DMS153 treated with DMSO at 0.1 percent for 48 hours (cell line): ENCODE measurements at regions not wholly inside any gene's neighbourhood (a gene's known extent, or its start where the extent isn't known, plus 50 kb on each side); places are given as distances from the start of the nearest gene placed in this dataset.
"Not testable (repeated sequence)": the region's sequence is repeated elsewhere in the genome, so short reads cannot be mapped to it uniquely, and the experiment has no call there.

Source experiments
- DNase-seq: peaks from one replicate; lab custom pipeline; 2025; ENCODE audit not compliant: unreplicated experiment; lab: John Stamatoyannopoulos, UW

- DNase-seq: no peak
Measured at GRCh38 chr7:4437916-4438315, 244.2 kb upstream of the FOXK1 start.

DNA sequence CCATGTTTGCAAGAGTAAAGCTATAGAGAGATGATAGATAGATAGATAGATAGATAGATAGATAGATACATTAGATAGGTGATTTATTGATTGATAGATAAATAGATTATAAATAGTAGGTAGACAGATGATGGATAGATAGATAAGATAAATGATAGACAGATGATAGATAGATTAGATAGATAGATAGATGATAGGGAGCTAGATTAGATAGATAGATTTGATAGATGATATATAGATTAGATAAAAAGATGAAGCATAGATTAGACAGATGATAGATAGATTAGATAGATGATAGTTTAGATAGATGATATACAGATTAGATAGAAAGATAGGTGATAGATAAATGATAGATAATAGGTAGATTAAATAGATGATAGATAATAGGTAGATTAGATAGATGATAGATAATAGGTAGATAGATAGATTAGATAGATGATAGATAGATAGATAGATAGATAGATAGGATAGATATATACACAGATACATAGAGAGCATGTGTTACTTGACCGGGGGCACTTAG is 243.3 kb upstream of the FOXK1 start:
- DNase-seq: no peak

DNA sequence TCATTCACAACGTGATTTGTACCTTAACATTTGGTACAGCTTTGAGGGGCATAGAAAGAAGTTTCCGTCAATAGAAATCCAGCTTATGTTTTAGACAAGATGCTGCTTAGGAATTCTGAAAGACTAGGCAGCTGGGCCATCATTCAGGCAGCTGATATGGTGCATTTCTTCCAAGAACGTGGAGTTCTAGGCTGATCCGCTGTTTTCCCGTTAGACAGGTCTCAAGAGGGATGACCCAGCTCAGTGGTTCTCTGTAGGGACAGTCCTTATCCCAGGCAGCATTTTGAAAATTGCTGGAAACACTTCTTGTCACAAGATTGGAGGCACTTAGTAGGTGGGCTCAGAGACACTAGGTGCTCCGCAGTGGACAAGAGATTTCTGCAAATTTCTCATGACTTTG is 242.7 kb upstream of the FOXK1 start:
- DNase-seq: no peak

- DNase-seq: no peak
Measured at GRCh38 chr7:4444106-4444505, 238.0 kb upstream of the FOXK1 start.

DNA sequence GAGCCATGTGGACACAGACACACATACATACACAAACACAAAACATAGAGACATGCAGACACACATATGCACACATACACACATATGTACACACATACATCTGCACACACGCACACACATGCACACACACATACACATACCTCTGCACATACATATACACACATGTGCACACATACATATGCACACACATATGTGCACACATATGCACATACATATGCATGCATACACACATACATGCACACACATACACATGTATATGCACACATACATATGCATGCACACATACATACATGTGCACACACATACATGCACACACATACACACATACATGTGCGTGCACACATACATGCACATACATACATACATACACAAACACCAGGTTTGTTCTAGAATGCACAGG is 236.3 kb upstream of the FOXK1 start:
- DNase-seq: no peak

DNA sequence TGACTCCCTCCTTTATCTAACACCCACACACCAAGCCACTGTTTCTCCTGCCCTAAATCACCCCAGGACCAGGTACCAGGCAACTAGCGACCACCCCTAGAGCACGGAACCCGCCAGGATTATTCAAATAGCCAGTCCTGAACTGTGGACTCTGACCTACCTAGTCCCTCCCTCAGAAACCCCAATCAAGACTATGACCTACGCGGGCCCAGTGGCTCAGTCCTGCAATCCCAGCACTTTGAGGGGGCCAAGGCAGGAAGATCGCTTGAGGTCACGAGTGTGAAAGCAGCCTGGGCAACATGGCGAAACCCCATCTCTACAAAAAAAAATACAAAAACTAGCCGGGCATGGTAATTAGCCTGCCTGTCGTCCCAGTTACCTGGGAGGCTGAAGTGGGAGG is 232.8 kb upstream of the FOXK1 start:
- DNase-seq: no peak

DNA sequence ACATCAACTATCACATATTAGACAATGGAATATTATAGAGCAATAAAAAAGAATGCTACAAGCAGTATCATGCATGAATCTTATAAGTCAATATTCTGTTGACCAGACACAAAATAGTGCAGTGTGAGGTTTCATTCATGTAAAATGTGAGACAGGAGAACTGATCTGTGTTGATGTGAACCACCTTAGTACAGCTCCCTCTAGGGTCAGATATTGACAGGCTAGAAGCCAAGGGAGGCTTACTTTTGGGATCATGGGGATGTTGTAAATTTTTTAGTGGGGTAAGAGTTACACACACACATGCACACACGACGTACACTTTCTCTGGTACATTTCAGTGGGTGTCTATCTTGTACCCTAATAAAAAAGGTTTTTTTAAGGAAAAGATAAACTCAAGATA is 231.6 kb upstream of the FOXK1 start:
- no peak for DNase-seq

DNA sequence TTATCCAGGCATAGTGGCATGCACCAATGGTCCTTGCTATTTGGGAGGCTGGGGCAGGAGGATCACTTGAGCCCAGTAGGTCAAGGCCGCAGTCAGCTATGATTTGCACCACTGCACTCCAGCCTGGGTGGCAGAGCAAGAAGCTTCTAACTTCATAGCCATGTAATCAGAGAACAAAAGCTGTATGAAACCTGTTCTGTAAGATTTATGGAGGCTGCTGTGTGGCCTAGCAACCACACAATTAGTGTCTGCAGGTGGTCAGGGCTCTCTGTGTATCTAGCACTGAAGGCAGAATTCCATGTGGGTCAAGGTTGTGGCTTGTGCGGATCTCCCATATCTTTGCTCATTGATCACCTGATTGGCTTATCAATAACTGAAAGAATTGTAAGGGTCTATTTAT is 221.5 kb upstream of the FOXK1 start:
- DNase-seq: peak; percentile 35

GRCh38 chr7:4461531-4461930 is 220.6 kb upstream of the FOXK1 start:
- DNase-seq: no peak

- no peak for DNase-seq
Measured at GRCh38 chr7:4468320-4469102, 213.6 kb upstream of the FOXK1 start.

GRCh38 chr7:4470246-4470645 is 211.8 kb upstream of the FOXK1 start:
- no peak for DNase-seq

DNA sequence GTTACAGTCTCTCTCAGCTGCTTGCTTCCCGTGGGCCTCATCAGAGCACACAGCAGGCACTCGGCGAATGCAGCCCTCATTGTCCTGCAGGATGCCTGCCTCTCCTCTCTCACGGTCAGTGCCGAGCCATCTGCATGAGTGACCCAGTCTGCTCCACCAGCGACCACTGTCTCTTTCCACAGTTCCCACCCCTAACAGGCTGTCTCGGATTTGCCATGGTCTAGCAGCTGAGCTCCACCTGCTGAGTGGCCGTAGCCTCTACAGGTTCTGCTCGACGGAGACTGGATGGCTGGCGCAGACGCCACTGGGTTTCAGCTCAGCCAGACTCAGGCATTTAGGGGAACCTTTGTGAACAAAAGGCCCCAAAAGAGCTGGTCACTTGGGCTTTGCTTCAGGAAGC is 209.4 kb upstream of the FOXK1 start:
- no peak for DNase-seq

GRCh38 chr7:4479367-4480039 is 202.6 kb upstream of the FOXK1 start:
- peak; percentile 34 for DNase-seq

GRCh38 chr7:4480131-4480530 is 202.0 kb upstream of the FOXK1 start:
- not testable (repeated sequence) for DNase-seq

DNA sequence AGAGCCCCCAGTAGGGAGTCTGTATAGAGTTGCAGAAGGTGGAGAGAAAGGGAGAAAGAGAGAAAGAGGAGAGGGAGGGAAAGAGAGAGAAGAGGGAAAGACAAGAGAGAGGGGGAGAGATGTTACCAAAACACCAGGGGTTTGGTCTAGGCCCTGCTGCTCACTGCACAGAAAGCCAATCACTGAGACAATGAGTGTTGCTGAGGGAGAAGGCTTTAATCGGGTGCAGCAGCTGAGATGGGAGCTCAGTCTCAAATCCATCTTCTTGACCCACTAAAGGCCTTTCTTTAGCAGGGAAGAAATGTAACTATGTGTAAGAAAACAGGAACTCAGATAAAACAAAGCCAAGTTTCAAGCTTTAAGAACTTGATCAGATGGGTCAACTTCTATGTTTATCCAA is 198.2 kb upstream of the FOXK1 start:
- no peak for DNase-seq

DNA sequence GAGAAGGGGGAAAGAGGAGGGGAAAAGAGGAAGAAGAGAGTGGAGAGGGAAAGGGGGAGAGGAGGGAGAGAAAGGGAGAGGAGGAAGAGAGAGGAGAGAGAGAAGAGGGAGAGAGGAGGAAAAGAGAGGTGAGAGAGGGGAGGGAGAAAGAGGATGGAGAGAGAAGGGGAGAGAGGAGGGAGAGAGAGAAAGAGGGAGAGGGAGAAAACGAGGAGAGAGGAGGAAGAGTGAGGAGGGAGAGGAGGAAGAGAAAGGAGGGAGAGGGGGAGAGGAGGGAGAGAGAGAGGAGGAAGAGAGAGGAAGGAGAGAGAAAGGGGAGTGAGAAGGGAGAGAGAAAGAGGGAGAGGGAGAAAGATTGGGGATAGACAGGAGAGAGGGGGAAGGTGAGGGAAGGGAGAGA is 197.6 kb upstream of the FOXK1 start:
- DNase-seq: no peak

- no peak for DNase-seq
Measured at GRCh38 chr7:4486907-4487306, 195.2 kb upstream of the FOXK1 start.

- DNase-seq: not testable (repeated sequence)
Measured at GRCh38 chr7:4496911-4497310, 185.2 kb upstream of the FOXK1 start.

DNA sequence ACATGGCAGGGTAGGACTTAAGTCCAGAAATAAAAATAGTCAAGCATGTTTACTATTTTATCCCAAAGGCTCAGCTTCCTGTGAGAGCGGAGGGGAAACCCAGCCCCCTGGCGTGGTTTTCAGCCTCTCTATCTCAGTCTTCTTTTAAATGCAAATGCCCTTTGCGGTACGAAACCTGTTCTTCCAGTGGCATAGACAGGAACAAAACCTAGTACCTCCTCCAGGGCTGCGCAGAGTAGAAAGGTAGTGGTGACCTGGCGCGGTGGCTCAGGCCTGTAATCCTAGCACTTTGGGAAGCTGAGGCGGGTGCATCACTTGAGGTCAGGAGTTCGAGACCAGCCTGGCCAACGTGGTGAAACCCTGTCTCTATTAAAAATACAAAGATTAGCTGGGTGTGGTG is 181.3 kb upstream of the FOXK1 start:
- DNase-seq: no peak

GRCh38 chr7:4507886-4508285 is 174.2 kb upstream of the FOXK1 start:
- not testable (repeated sequence) for DNase-seq

- no peak for DNase-seq
Measured at GRCh38 chr7:4513450-4513849, 168.6 kb upstream of the FOXK1 start.

DNA sequence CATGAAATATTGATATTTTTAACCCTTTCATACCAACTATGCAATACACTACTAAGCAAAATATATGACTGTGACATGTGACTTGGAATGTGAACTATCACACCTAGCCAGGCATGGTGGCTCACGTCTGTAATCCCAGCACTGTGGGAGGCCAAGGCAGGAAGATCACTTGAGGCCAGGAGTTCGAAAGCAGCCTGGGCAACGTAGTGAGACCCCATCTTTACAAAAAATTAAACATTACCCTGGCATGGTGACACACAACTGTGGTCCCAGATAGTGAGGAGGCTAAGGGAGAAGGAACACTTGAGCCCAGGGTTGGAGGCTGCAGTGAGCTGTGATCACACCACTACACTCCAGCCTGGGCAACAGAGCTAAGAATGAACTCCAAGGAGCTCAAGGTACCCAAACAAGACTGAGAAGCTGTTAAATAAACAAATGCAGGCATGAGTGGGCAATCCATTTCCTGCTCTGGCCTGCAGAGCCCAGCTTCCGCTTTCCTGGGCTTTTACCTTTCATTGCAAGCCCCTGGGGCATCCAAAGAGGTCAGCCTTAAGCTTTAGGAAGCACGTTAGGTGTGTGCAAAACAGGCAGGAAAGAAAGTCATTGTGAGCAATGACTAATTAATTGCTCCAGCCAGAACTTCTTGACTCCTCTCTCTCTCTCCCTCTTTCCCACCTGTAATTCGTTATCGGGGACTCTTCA is 162.1 kb upstream of the FOXK1 start:
- DNase-seq: no peak
